HG02759 (cell line): ENCODE measurements at regions not wholly inside any gene's neighbourhood (a gene's known extent, or its start where the extent isn't known, plus 50 kb on each side); places are given as distances from the start of the nearest gene placed in this dataset.
"Not testable (repeated sequence)": the region's sequence is repeated elsewhere in the genome, so short reads cannot be mapped to it uniquely, and the experiment has no call there.

ENCODE experiments used
- ATAC-seq: cut with Tn5 transposase; IDR thresholded peaks from one replicate; pipeline ENCODE4 v1.9.1; 2021; ENCODE audit warnings: mild to moderate bottlenecking, moderate library complexity; ENCODE audit not compliant: unreplicated experiment

DNA sequence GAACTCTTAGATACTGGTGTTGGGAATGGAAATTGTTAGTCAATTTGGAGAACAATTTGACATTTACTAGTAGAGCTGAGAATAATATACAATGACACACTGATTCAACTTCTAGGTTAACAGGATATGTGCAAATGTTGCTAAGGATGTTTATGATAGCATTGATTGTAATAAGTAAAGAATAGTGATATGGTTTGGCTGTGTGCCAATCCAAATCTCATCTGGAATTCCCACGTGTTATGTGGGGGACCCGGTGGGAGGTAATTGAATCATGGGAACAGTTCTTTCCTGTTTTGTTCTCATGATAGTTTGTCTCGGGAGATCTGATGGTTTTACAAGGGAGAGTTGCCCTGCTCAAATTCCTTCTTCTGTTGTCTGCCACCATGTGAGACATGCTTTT, 302.4 kb upstream of the TMPRSS15 start:
- no peak for ATAC-seq

DNA sequence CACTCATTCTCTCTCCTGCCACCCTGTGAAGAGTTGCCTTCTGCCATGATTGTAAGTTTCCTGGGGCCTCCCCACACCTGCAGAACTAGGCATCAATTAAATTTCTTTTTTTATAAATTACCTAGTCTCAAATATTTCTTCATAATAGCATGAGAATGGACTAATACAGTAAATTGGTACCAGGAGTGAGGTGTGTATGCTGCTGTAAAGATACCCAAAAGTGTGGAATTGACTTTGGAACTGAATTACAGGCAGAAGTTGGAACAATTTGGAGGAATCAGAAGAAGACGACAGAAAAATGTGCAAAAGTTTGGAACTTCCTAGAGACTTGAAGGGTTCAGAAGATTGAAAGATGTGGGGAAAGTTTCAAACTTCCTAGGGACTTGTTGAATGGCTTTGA, 308.1 kb upstream of the TMPRSS15 start:
- no peak for ATAC-seq

DNA sequence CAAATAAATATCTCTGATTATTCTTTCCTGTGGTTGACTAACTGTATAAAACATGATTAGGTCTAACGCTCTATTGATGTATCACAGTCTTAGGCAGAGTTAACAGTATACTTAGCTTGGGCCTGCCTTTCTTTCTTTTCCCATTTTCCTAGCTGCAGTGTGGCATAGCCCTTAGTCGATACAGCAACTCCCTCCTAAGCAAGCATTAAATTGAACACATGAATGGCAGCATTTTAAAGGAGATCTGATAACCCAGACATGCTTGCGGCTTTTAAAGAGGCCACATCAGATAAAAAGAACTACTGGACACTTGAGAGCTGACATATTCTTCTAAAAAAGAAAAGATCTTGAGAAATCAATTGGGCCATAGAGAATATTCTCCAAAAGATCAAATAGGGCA, 312.0 kb upstream of the TMPRSS15 start:
- no peak for ATAC-seq

DNA sequence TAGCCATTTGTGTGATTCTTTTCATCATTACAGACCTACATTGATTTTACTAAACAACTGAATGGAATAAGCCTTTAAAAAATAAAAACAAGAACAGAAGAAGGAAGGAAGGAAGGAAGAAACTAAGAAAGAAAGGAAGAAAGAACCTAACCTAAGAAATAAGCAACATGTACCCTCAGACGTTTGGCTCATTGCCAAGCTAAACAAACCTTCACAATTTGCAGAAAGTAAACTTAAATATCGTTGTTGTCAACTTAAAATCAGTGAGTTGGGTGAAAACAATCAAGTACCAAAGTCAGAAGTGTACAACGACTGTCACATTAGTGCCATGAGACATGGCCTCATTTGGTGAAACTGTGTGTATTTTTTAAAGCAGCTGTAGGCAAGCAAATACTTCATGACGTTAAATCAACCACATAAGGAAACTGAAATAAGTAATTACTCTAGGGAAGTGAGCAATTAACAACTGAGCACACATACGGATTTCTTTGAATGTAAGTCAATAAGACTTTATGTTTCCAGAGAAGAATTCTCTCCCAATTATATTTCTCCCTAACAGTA, 313.1 kb upstream of the TMPRSS15 start:
- no peak for ATAC-seq

DNA sequence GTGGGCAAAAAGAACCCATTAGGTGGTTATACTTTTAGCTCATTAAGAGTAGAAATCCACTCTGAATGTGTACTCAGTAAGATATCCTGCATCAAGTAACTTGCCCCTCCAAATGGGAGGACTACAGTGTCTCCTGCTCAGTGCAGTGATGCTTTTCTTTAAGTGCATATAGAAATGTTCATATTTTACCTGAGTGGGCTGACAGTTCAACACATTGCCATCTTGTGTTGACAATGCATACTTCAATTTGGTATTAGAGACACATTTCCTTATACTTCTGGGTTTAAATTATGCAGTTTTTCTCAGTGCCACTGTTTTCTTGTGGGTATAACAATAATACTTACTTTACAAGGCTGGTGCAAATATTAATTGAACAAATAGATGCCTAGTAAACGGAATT, 318.6 kb upstream of the TMPRSS15 start:
- ATAC-seq = no peak

DNA sequence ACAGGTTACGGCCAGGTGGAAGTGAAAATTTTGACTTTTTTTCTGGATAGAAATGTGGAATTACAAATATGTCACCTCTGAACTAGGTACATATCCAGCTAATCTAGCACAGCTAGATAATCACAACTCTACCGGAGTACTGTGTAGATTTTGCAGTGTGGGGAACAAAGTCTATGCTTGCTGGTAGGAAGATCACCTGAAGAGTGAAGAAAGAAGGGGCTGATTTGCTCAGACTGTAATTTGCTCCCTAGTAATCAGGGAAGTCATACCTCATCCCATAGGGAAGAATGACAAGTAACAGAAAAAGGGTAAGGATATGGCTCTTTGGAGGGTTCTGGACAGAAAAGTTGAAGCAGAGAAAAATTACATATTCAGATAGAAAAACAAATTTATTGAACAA, 319.6 kb upstream of the TMPRSS15 start:
- no peak for ATAC-seq

DNA sequence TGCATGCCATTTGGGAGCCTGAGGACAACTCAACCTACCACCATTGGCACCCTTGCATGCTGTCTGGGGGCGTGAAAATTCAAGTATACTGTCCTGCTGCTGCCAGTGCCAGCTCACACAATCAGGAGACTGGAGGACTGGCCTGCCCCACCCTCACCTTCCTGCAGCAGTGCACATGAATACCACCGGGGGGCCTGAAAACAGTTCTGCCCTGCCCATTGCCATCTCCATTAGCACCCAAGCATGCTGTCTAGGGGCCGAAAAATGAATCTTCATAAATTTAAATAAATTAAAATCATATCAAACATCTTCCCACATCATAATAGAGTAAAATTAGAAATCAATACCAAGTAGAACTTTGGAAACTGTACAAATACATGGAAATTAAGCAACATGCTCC, 322.1 kb upstream of the TMPRSS15 start:
- no peak for ATAC-seq

DNA sequence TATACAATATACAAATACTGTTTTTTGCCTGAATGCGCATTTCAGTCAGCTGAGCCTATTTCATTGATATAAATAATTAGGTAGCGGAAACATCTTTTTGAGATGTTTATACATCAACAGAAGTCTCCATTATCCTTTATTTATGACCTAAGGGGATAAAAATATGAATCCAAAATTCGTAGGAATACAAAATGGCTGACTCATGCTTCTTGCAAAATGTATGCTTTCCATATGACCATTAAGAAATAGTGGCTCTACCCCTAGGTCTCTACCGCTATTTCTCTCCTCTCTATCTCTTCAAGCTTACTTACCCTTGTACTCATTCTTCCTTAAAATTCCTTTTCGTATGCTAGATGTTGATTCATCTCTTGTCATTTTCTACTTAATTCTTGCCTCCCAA, 338.4 kb upstream of the TMPRSS15 start:
- ATAC-seq = no peak

DNA sequence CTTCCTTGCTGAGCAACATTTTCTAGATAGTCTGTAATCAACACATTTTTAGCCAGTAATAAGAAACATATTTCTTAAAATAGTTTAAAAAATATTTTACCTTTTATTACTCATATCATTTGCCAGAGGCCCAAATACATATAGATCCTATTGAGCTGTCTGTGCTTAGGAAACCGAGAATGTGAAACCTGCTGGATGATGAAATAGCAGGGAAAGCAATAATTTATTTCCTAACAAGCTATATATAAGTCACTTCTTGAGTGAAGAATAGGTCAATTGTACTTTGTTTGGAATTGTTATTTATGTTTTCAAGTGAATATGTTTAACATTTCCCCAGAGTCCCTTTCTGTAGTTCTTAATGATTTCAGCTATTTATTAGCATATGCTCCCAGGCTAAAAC, 339.9 kb upstream of the TMPRSS15 start:
- ATAC-seq = no peak

DNA sequence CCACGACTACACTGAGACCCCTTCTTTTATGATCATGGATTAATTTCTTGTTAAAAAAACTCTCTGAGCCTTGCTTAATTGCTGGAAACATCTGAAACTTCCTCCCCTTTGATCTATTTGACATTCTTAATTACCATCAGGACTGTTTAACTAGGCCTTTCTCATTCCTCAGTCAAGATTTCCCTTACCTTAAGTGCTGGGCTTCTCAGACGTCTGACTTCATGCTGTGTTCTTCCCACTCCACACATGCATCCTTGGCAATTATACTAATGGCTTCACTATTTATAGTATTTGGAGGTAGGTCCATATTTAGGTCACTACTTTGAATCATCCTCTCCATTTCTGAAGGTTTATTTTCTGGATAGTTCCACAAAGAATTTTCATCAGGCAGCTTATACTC, 341.3 kb upstream of the TMPRSS15 start:
- no peak for ATAC-seq

DNA sequence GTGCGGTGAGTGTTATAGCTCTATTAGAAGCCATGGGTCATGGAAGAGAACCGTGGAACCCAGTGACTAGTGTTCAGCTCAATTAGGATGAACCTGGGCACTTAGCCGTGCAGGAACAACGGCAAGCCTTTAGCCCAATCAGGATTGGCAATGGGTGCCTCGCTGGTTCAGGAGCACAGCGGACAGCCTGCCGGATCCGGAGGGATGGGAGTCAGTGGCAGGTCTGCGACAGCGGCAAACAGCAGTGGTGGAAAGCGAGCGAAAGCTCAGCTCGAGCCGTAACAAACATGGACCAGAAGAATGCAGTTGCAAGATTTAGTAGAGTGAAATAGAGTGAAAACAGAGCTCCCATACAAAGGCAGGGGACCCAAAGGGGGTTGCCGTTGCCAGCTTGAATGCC, 349.3 kb upstream of the TMPRSS15 start:
- ATAC-seq = not testable (repeated sequence)

DNA sequence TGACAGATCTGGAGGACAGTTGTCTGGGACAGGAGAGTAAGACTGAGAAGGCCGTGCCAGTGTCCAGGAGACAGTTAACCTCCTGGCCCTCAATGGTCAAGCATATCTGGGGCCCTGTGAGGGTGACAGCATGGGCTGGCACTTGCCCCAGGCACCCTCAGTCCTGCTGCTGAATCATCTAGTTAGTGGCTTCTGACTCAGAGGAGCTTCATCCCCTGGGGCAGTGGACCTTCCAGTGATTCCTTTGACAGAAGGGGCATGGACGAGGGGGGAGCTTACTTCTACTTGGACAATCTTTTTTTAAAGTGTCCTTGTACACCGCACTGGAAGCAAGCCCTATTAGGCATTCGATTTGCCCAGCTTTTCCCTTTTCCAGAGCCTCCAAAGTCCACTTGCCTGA, 352.7 kb upstream of the TMPRSS15 start:
- not testable (repeated sequence) for ATAC-seq

DNA sequence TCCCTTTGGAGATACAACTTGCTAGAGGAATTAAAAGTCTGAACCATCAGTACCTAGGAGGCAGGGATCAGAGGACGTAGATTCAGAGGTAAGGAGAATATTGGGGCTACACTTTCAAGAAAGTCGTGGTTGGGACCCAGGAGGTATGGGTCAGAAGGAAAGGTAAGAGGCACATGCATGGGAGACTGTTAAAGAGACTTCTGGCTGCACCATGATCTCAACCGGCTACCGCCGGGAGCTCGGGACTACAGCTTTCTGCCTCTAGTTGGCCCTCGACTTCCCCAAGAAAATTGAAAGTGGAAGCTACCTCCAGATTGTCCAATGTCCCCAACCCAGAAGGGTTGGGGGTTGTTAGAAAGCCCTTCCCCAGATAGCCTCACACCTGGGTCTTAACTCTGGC, 355.7 kb upstream of the TMPRSS15 start:
- ATAC-seq = no peak

DNA sequence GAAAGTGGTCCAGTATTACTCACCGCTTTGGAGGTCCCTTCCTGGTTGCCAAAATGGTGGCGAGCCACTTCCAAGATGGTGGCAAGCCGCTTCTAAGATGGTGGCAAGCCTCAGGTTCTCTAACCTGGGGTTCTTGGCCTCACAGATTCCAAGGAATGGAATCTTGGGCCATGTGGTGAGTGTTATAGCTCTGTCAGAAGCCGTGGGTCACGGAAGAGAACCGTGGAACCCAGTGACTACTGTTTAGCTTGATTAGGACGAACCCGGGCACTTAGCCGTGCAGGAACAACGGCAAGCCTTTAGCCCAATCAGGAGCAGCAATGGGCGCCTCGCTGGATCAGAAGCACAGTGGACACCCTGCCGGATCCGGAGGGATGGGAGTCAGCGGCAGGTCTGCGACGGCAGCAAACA, 356.2 kb upstream of the TMPRSS15 start:
- ATAC-seq = no peak

DNA sequence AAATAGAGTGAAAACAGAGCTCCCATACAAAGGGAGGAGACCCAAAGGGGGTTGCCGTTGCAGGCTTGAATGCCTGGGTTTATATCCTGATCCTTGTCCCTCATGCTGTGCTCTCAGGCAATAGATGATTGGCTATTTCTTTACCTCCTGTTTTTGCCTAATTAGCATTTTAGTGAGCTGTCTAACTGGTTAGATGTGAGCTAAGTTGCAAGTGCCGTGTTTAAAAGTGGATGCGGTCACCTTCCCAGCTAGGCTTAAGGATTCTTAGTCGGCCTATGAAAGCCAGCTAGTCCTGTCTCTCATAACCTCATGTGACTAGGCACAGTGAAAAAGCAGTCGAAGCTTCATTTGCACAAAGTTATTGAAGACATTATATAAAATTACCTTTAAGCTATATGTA, 356.7 kb upstream of the TMPRSS15 start:
- no peak for ATAC-seq

DNA sequence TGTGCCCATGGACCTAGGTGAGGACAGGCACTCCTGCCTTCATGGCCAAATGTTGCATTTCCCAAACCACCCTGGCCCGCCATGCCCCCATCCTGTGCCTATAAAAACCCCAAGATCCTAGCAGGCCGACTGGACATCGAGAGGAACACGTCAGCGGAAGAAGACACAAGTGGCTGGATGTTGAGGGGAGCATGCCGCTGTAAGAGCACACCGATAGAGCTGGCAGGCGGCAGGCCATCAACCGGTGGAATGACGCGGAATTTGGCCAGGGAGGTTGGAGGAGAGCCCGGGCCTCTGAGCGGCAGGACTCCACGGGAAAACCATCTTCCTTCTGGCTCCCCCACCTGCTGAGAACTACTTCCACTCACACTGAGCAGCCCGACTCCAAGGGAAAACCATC, 361.1 kb upstream of the TMPRSS15 start:
- ATAC-seq = no peak

DNA sequence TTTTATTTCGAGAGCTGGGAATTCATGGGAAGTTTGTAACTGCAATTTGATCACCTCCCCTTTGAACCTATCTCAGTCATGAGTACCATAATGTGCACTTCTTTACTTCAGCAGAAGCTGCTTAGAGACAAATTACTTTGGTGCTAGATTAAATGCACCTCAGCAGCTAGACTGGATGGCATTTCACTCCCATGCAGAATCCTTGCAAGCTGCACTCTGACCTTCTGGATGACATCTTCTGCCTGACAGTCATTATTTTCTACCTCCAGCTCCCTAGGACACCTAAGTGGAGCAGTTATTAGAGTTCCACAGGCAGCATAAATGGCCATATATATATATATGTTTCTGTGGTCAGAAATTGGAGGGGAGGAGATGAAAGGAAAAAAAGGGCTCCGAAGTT, 366.0 kb upstream of the TMPRSS15 start:
- ATAC-seq = no peak

DNA sequence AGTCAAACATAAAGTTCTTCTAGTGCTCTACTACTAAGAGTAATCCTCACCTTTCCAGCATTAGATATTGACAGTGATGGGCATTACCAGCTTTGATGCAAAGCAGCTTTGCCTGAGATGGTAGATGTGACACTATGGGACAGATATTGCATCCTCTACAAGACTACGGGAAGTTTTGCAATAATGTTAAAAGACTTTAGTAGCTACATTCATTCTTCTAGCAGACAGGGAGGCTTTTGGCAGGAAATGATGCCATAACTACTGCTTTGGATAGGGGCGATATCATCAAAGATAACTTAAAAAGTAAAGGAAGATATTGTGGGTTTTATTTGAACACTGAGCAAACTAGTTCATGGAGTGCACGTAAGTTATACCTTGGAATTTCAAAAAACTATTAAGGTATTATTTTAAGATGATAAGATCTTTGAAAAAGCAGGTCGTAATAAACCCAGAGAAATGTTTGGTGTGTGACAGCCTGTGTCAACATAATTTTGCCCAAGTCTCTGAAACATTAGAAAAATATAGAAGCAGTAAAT, 368.3 kb upstream of the TMPRSS15 start:
- ATAC-seq = no peak

DNA sequence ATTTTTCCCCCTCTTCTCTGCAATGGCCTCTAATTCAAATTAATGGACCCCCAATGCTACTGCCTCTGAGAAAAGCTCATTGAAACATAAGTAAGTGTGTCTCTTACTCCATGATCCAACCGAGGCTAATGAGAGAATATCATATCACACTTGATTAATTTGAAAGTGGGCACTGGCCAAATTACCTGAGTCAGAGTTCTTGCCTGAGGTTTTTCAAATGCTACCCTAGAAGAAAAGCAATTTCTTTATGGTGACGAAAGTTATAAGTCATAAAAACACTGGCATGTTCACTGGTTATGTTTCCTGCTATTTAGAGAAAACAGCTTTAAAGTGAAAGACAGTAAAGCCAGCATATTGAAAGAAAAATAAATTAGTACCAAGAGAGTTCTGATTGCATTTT, 368.8 kb upstream of the TMPRSS15 start:
- no peak for ATAC-seq

DNA sequence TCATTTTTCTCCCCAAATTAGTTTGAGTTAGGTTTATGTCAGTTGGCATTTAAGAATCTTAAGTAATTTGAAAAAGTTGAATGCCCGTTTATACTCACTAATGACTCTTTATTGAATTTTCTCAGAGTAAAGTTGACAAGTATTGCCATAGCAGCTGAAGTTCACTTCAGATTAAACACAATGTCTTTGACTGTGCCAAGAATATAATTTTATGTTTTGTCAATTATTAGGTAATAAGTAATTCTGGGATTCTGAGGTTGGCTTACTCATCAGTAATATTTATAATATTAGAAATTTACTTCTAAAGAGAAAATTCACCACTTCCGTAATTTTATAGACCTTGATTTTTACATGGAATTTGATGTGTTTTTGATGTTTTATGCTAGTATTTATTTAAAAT, 369.3 kb upstream of the TMPRSS15 start:
- no peak for ATAC-seq

DNA sequence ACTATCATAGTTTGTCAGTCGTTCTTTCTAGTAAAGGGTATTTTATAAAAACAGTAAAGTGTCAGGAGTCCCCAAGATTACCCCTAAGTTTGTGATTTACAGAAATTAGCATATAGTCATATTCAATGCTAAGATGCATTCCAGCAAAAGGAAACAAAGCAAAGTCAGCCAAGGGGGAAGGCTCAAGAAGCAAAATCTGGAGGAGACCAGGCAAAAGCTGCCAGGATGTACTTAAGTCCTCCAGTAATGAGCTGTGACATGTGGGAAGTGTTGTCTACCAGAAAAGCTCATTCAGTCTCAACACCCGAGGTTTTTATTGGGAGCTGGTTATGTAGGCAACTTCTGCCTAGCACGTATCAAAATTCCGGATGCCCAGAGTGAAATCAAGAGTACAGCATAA, 373.4 kb upstream of the TMPRSS15 start:
- no peak for ATAC-seq

DNA sequence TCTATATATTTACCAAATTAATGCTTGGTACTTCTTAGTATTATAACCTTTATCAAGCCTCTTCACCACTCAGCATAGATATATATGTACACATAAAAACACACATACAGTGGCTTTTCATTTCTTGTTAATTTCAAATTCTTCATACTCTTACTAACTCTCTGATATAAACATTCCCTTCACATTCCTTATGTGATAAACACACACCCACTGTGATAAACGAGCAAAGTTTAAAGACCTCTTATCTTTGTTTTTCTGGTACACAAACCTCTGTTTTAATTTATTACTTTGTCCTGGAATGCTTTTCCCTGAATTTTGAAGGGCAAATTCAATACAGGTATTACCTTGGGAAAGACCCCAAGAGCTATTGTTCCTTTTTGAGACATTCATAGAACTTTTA, 379.1 kb upstream of the TMPRSS15 start:
- no peak for ATAC-seq

DNA sequence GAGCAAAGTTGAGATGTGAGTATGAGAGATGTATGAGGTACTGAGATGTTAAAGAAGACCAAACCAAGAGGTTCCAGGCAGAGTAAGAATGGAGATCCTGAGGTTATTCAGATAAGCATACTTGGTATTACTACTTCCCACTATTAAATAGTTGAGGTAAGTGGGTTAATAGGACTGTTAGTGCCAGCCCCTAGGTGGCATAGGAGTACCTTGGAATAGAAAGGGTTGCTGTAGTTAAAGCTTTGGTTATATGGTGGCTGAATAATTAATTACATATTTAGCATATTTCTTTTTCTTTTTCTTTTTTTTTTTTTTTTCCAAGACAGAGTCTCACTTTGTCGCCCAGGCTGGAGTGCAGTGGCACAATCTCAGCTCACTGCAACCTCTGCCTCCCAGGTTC, 397.9 kb upstream of the TMPRSS15 start:
- ATAC-seq = no peak
